ENCODE measurements at regions not wholly inside any gene's neighbourhood (a gene's known extent, or its start where the extent isn't known, plus 50 kb on each side); places are given as distances from the start of the nearest gene placed in this dataset.

- Mint-ChIP-seq H3K9me3 (ENCODE audit: unreplicated experiment) (no peaks in the 10 kb centered on the region), H3K4me1 (ENCODE audit: insufficient read depth, unreplicated experiment) (no peaks in the 10 kb centered on the region), H3K27me3 (ENCODE audit: insufficient read depth, unreplicated experiment) (no peaks in the 10 kb centered on the region), H3K36me3 (ENCODE audit: insufficient read depth, unreplicated experiment) (peaks cover 4% of the 10 kb centered on the region), H3K27ac (ENCODE audit: low read depth, unreplicated experiment) (no peak overlapping the region), H3K4me3 (ENCODE audit: unreplicated experiment) (no peak overlapping the region)
- no peak for TF ChIP-seq CTCF (IDR thresholded peaks at IDR 0.05; ENCODE audit: unreplicated experiment)
- BruUV-seq (replicated peaks) = no TSS peak
- DNase-seq (ENCODE audit: unreplicated experiment) = no peak
- intact Hi-C loops (cut with micrococcal nuclease) = no loop called here
- ChIA-PET POLR2A (interaction anchor here (0.6 kb wide), 1 partner anchor 10 kb away, joined by 3 read pairs; no protein-coding TSS in a partner anchor), CTCF (interaction anchor here (0.6 kb wide), 1 partner anchor 182 kb away, joined by 3 read pairs; no protein-coding TSS in a partner anchor)
Measured at GRCh38 chr3:106643684-106644161, 733.5 kb upstream of the CCDC54 start.

- intact Hi-C loops (cut with micrococcal nuclease) = no loop called here
- ChIA-PET CTCF (no interaction called here), POLR2A (interaction anchor here (0.7 kb wide), 1 partner anchor 13 kb away, joined by 3 read pairs; no protein-coding TSS in a partner anchor)
- Mint-ChIP-seq H3K27ac (ENCODE audit: low read depth, unreplicated experiment) (no peak overlapping the region), H3K9me3 (ENCODE audit: unreplicated experiment) (peaks cover 8% of the 10 kb centered on the region), H3K27me3 (ENCODE audit: insufficient read depth, unreplicated experiment) (no peaks in the 10 kb centered on the region), H3K4me1 (ENCODE audit: insufficient read depth, unreplicated experiment) (no peaks in the 10 kb centered on the region), H3K4me3 (ENCODE audit: unreplicated experiment) (no peak overlapping the region), H3K36me3 (ENCODE audit: insufficient read depth, unreplicated experiment) (no peaks in the 10 kb centered on the region)
- BruUV-seq (replicated peaks) = no TSS peak
- no peak for TF ChIP-seq CTCF (IDR thresholded peaks at IDR 0.05; ENCODE audit: unreplicated experiment)
- DNase-seq (ENCODE audit: unreplicated experiment) = no peak
Measured at GRCh38 chr3:106673926-106674569, 703.2 kb upstream of the CCDC54 start.

GRCh38 chr3:106675451-106675850 is 701.8 kb upstream of the CCDC54 start:
- no peak for DNase-seq (ENCODE audit: unreplicated experiment)

More at GRCh38 chr3:106675451-106675850, 701.8 kb upstream of the CCDC54 start:
- no peaks in the 10 kb centered on the region for H3K36me3 Mint-ChIP-seq (ENCODE audit: insufficient read depth, unreplicated experiment)
- no peak overlapping the region for H3K27ac Mint-ChIP-seq (ENCODE audit: low read depth, unreplicated experiment)
- H3K4me3 Mint-ChIP-seq (ENCODE audit: unreplicated experiment) = no peak overlapping the region
- no TSS peak for BruUV-seq (replicated peaks)
- no peaks in the 10 kb centered on the region for H3K4me1 Mint-ChIP-seq (ENCODE audit: insufficient read depth, unreplicated experiment)
- no peaks in the 10 kb centered on the region for H3K27me3 Mint-ChIP-seq (ENCODE audit: insufficient read depth, unreplicated experiment)
- CTCF ChIA-PET = interaction anchor here (0.6 kb wide), 1 partner anchor 19 kb away, joined by 3 read pairs; no protein-coding TSS in a partner anchor
- peaks cover 8% of the 10 kb centered on the region for H3K9me3 Mint-ChIP-seq (ENCODE audit: unreplicated experiment)
- POLR2A ChIA-PET = interaction anchor here (0.7 kb wide), 3 partner anchors 15 to 909 kb away, joined by 3 to 5 read pairs (median 3); no protein-coding TSS in a partner anchor
- TF ChIP-seq CTCF (IDR thresholded peaks at IDR 0.05; ENCODE audit: unreplicated experiment) = no peak
- intact Hi-C loops (cut with micrococcal nuclease) = no loop called here
